ENCODE measurements at regions not wholly inside any gene's neighbourhood (a gene's known extent, or its start where the extent isn't known, plus 50 kb on each side); places are given as distances from the start of the nearest gene placed in this dataset.

DNA sequence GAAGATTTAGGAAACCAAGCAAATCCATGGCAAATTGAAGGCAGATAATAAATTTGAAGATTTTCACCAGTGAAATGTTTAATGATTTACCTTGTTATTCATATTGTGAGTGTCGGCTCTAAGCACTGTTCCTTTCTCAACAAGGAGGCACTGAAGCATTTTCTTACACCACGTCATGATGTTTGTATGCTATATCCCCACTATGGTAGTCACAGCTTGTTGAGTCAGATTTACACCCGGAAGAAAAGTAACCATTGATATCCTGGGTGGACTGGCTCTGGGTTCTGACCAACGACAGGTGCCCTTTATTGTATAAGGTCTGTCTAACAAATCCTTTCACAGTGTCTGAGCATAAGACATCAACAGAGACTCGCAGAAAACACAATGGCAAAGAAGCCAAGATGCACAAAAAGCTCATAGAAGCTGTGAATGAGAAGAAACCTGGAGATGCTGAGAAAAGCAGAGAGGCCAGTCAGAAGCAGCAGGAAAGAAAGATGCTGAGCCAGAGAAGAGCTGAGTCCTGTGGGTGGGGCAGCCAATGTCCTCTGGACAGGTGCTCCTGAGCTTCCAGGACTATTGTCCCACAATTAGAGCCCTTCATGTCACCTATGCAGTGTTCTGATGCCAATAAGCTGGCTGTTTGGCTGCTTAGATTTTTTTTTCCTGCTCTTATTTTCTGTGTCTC is 49.7 kb upstream of the ARHGAP5 start:
- DNase-seq = no peak

Measured in stimulated activated CD4-positive, alpha-beta T cell treated with anti-CD3 and anti-CD28 coated beads, Interleukin-2, amount 100 ng/mL, for 24 hours (primary cell).